Neural progenitor cell (in vitro differentiated cells): ENCODE measurements at regions not wholly inside any gene's neighbourhood (a gene's known extent, or its start where the extent isn't known, plus 50 kb on each side); places are given as distances from the start of the nearest gene placed in this dataset.

ENCODE experiments used
- DNase-seq: peaks from one replicate; pipeline ENCODE4 v3.0.0-alpha.2; 2016; ENCODE audit warnings: low spot score
- H2AFZ ChIP-seq: fragments of 200-600 bp; sonication (generic); replicated peaks from 2 replicates; pipeline ENCODE4 v1.6.1; 2016; ENCODE audit warnings: antibody characterized with exemption
- H3F3A ChIP-seq: fragments of 200-600 bp; sonication (generic); 2 replicates; pipeline ENCODE4 v1.6.1; 2016; ENCODE audit warnings: antibody characterized with exemption, low read depth
- H3K27ac ChIP-seq: fragments of 200-600 bp; sonication (generic); 2 replicates; pipeline ENCODE4 v1.5.1; 2016; ENCODE audit warnings: mild to moderate bottlenecking
- H3K27me3 ChIP-seq: fragments of 200-600 bp; sonication (generic); 2 replicates; pipeline ENCODE4 v1.6.1; 2016; ENCODE audit warnings: mild to moderate bottlenecking, moderate library complexity
- H3K36me3 ChIP-seq: fragments of 200-600 bp; sonication (generic); 2 replicates; pipeline ENCODE4 v1.5.1; 2016
- H3K4me1 ChIP-seq: fragments of 200-600 bp; sonication (generic); 2 replicates; pipeline ENCODE4 v1.6.1; 2016; ENCODE audit warnings: mixed run types
- H3K4me2 ChIP-seq: fragments of 200-600 bp; sonication (generic); 2 replicates; pipeline ENCODE4 v1.6.1; 2016
- H3K4me3 ChIP-seq: fragments of 200-600 bp; sonication (generic); 2 replicates; pipeline ENCODE4 v1.5.1; 2016
- H3K79me2 ChIP-seq: fragments of 200-600 bp; sonication (generic); 2 replicates; pipeline ENCODE4 v1.6.1; 2016; ENCODE audit warnings: low read depth
- H3K9ac ChIP-seq: fragments of 200-600 bp; sonication (generic); 2 replicates; pipeline ENCODE4 v1.6.1; 2016
- H3K9me3 ChIP-seq: fragments of 200-600 bp; sonication (generic); 2 replicates; pipeline ENCODE4 v1.5.1; 2016; ENCODE audit warnings: low read depth
- H4K20me1 ChIP-seq: fragments of 200-600 bp; sonication (generic); 2 replicates; pipeline ENCODE4 v1.6.1; 2016; ENCODE audit warnings: low read depth
- H3K27ac Mint-ChIP-seq: 3 replicates; pipeline ENCODE4 v1.8.0; 2021; ENCODE audit warnings: mixed read lengths
- H3K27me3 Mint-ChIP-seq: 2 replicates; pipeline ENCODE4 v1.8.0; 2022; ENCODE audit warnings: low read depth, mild to moderate bottlenecking, inconsistent platforms, moderate library complexity, mixed read lengths; ENCODE audit not compliant: insufficient read depth
- H3K36me3 Mint-ChIP-seq: 3 replicates; pipeline ENCODE4 v1.8.0; 2021; ENCODE audit warnings: mixed read lengths
- H3K4me1 Mint-ChIP-seq: 3 replicates; pipeline ENCODE4 v1.8.0; 2021; ENCODE audit warnings: mixed read lengths
- H3K4me3 Mint-ChIP-seq: 3 replicates; pipeline ENCODE4 v1.8.0; 2021; ENCODE audit warnings: mild to moderate bottlenecking, moderate library complexity, mixed read lengths
- H3K9me3 Mint-ChIP-seq: 3 replicates; pipeline ENCODE4 v1.8.0; 2020; ENCODE audit warnings: mixed read lengths
- CTCF ChIP-seq: fragments of 200-600 bp; sonication (generic); IDR thresholded peaks from 2 replicates; pipeline ENCODE4 v1.5.1; 2017; ENCODE audit warnings: antibody characterized with exemption, mild to moderate bottlenecking
- EZH2 ChIP-seq: fragments of 200-600 bp; sonication (generic); IDR thresholded peaks from 2 replicates; pipeline ENCODE4 v1.6.1; 2017; ENCODE audit warnings: antibody characterized with exemption, mild to moderate bottlenecking, moderate library complexity
- EZH2phosphoT487 ChIP-seq: fragments of 200-600 bp; sonication (generic); IDR thresholded peaks from 2 replicates; pipeline ENCODE4 v1.6.1; 2017; ENCODE audit warnings: antibody characterized with exemption

- Histone ChIP-seq H4K20me1 (no peaks in the 10 kb centered on the region), H3K4me3 (no peak overlapping the region), H3K9ac (no peak overlapping the region), H3K9me3 (no peaks in the 10 kb centered on the region), H3K27me3 (no peaks in the 10 kb centered on the region), H3K4me2 (no peak overlapping the region), H2AFZ (peak overlapping the region; percentile 69), H3K27ac (no peak overlapping the region), H3K4me1 (peaks cover 43% of the 10 kb centered on the region), H3K36me3 (no peaks in the 10 kb centered on the region), H3F3A (no peaks in the 10 kb centered on the region), H3K79me2 (no peaks in the 10 kb centered on the region)
- Mint-ChIP-seq H3K27me3 (no peaks in the 10 kb centered on the region), H3K9me3 (no peaks in the 10 kb centered on the region), H3K4me1 (peaks cover 66% of the 10 kb centered on the region), H3K27ac (peak overlapping the region; percentile 94), H3K4me3 (no peak overlapping the region), H3K36me3 (no peaks in the 10 kb centered on the region)
- TF ChIP-seq EZH2phosphoT487 (no peak), EZH2 (no peak), CTCF (no peak)
- no peak for DNase-seq
Measured at GRCh38 chr3:178086144-178086825, 450.0 kb upstream of the KCNMB2 start.

- Histone ChIP-seq H3K27ac (no peak overlapping the region), H3F3A (no peaks in the 10 kb centered on the region), H3K9ac (no peak overlapping the region), H3K27me3 (no peaks in the 10 kb centered on the region), H4K20me1 (no peaks in the 10 kb centered on the region), H3K36me3 (no peaks in the 10 kb centered on the region), H2AFZ (peak overlapping the region; percentile 0), H3K4me3 (no peak overlapping the region), H3K4me1 (peaks cover 33% of the 10 kb centered on the region), H3K4me2 (no peak overlapping the region), H3K9me3 (no peaks in the 10 kb centered on the region), H3K79me2 (no peaks in the 10 kb centered on the region)
- TF ChIP-seq EZH2 (no peak), CTCF (no peak), EZH2phosphoT487 (no peak)
- peaks cover 2% of the 10 kb centered on the region for H3K36me3 Mint-ChIP-seq
- peaks cover 60% of the 10 kb centered on the region for H3K4me1 Mint-ChIP-seq
- DNase-seq = no peak
- peaks cover 11% of the 10 kb centered on the region for H3K9me3 Mint-ChIP-seq
- H3K27ac Mint-ChIP-seq = no peak overlapping the region
- H3K4me3 Mint-ChIP-seq = no peak overlapping the region
- no peaks in the 10 kb centered on the region for H3K27me3 Mint-ChIP-seq
Measured at GRCh38 chr3:178087376-178087775, 448.9 kb upstream of the KCNMB2 start.

GRCh38 chr3:178088963-178089362 lies 447.3 kb upstream of the KCNMB2 start:
- H3K4me2 ChIP-seq = no peak overlapping the region
- no peaks in the 10 kb centered on the region for H3K9me3 ChIP-seq
- H3K27ac ChIP-seq = no peak overlapping the region
- no peaks in the 10 kb centered on the region for H3F3A ChIP-seq
- TF ChIP-seq CTCF (no peak), EZH2phosphoT487 (no peak), EZH2 (no peak)
- DNase-seq = no peak
- no peaks in the 10 kb centered on the region for H4K20me1 ChIP-seq
- peaks cover 2% of the 10 kb centered on the region for H3K36me3 Mint-ChIP-seq
- no peaks in the 10 kb centered on the region for H3K79me2 ChIP-seq
- H3K4me3 ChIP-seq = no peak overlapping the region
- H3K27me3 ChIP-seq = no peaks in the 10 kb centered on the region
- H3K9me3 Mint-ChIP-seq = peaks cover 25% of the 10 kb centered on the region
- peaks cover 24% of the 10 kb centered on the region for H3K4me1 ChIP-seq
- H3K27me3 Mint-ChIP-seq = no peaks in the 10 kb centered on the region
- no peak overlapping the region for H2AFZ ChIP-seq
- no peak overlapping the region for H3K27ac Mint-ChIP-seq
- no peak overlapping the region for H3K4me3 Mint-ChIP-seq
- H3K9ac ChIP-seq = no peak overlapping the region
- H3K4me1 Mint-ChIP-seq = peaks cover 47% of the 10 kb centered on the region
- no peaks in the 10 kb centered on the region for H3K36me3 ChIP-seq
